Progenitor cell of endocrine pancreas (in vitro differentiated cells): ENCODE measurements at regions not wholly inside any gene's neighbourhood (a gene's known extent, or its start where the extent isn't known, plus 50 kb on each side); places are given as distances from the start of the nearest gene placed in this dataset.

Experiments
- DNase-seq: peaks from one replicate; pipeline ENCODE4 v3.0.0; 2021; ENCODE audit warnings: low spot score; ENCODE audit not compliant: unreplicated experiment
- H3K27ac Mint-ChIP-seq: 2 replicates; pipeline ENCODE4 v1.8.0; 2021; ENCODE audit warnings: mild to moderate bottlenecking, moderate library complexity, mixed read lengths
- H3K27me3 Mint-ChIP-seq: 2 replicates; pipeline ENCODE4 v1.8.0; 2021; ENCODE audit warnings: mixed read lengths
- H3K36me3 Mint-ChIP-seq: 2 replicates; pipeline ENCODE4 v1.8.0; 2022; ENCODE audit warnings: mixed read lengths; ENCODE audit not compliant: insufficient read depth
- H3K4me1 Mint-ChIP-seq: 2 replicates; pipeline ENCODE4 v1.8.0; 2021; ENCODE audit warnings: low read depth, mixed read lengths
- H3K4me3 Mint-ChIP-seq: 2 replicates; pipeline ENCODE4 v1.8.0; 2021; ENCODE audit warnings: low read depth, mild to moderate bottlenecking, moderate library complexity, mixed read lengths
- H3K9me3 Mint-ChIP-seq: 2 replicates; pipeline ENCODE4 v1.8.0; 2021; ENCODE audit warnings: low read depth, mixed read lengths
- TF ChIP-seq, protein P1 (sequence below): fragments of 200-600 bp; sonication (generic); IDR thresholded peaks from one replicate; pipeline ENCODE4 v1.5.0; 2021; ENCODE audit warnings: antibody characterized with exemption, mild to moderate bottlenecking; ENCODE audit not compliant: unreplicated experiment

DNA sequence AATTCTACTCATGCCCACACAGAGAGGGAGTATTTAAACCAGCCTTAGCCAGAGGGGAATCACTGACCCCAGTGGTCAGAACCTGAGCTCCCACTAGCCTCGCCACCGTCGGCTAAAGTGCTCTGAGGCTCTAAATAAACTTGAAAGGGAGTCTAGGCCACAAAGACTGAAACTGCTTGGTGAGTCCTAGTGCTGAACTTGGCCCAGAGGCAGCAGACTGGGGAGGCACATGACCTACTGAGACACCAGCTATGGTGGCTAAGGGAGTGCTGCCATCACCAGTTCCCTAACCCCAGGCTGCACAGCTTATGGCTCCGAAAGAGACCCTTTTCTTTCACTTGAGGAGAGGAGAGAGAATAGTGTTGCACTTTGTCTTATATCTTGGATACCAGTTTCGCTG is 1542.8 kb downstream of the KCNT2 start:
- no peak for DNase-seq
- TF ChIP-seq, protein P1, sequence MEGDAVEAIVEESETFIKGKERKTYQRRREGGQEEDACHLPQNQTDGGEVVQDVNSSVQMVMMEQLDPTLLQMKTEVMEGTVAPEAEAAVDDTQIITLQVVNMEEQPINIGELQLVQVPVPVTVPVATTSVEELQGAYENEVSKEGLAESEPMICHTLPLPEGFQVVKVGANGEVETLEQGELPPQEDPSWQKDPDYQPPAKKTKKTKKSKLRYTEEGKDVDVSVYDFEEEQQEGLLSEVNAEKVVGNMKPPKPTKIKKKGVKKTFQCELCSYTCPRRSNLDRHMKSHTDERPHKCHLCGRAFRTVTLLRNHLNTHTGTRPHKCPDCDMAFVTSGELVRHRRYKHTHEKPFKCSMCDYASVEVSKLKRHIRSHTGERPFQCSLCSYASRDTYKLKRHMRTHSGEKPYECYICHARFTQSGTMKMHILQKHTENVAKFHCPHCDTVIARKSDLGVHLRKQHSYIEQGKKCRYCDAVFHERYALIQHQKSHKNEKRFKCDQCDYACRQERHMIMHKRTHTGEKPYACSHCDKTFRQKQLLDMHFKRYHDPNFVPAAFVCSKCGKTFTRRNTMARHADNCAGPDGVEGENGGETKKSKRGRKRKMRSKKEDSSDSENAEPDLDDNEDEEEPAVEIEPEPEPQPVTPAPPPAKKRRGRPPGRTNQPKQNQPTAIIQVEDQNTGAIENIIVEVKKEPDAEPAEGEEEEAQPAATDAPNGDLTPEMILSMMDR, result no peak
- H3K9me3 Mint-ChIP-seq, result no peaks in the 10 kb centered on the region
- no peak overlapping the region for H3K4me3 Mint-ChIP-seq
- H3K4me1 Mint-ChIP-seq, result no peaks in the 10 kb centered on the region
- H3K36me3 Mint-ChIP-seq, result no peaks in the 10 kb centered on the region
- H3K27me3 Mint-ChIP-seq, result no peaks in the 10 kb centered on the region
- no peak overlapping the region for H3K27ac Mint-ChIP-seq

DNA sequence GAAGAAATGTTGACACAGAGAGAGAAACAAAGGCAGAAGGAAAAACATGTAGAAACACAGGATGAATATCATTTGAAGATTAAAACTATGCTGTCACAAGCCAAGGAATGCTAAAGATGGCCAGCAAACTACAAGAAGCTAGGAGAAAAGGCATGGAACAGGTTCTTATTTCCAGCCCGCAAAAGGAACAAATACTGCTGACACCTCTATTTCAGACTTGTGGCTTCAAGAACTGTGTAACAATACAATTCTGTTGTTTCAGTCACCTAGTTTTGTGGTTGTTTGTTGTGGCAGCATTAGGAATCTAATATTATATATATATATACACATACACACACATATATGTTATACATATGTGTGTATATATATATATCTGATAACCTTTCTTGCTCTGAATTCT is 1543.9 kb downstream of the KCNT2 start:
- no peaks in the 10 kb centered on the region for H3K4me1 Mint-ChIP-seq
- H3K36me3 Mint-ChIP-seq, result no peaks in the 10 kb centered on the region
- no peaks in the 10 kb centered on the region for H3K9me3 Mint-ChIP-seq
- no peak overlapping the region for H3K27ac Mint-ChIP-seq
- no peak for DNase-seq
- H3K4me3 Mint-ChIP-seq, result no peak overlapping the region
- no peaks in the 10 kb centered on the region for H3K27me3 Mint-ChIP-seq
- TF ChIP-seq, protein P1, result no peak

DNA sequence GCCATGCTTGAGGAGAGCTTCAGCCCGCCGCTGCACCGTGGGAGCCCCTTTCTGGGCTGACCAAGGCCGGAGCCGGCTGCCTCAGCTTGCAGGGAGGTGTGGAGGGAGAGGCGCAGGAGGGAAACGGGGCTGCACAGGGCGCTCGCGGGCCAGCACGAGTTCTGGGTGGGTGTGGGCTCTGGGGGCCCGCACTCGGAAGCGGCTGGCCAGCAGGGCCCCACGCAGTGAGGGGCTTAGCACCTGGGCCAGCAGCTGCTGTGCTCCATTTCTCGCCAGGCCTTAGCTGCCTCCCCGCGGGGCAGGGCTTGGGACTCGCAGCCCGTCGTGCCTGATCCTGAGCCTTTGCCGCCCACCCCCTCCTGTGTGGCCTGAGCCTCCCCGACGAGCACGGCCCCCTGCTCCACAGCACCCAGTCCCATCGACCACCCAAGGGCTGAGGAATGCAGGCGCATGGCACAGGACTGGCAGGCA is 1554.0 kb downstream of the KCNT2 start:
- H3K4me3 Mint-ChIP-seq, result no peak overlapping the region
- H3K9me3 Mint-ChIP-seq, result peaks cover 6% of the 10 kb centered on the region
- no peak for DNase-seq
- no peak overlapping the region for H3K27ac Mint-ChIP-seq
- H3K27me3 Mint-ChIP-seq, result no peaks in the 10 kb centered on the region
- H3K36me3 Mint-ChIP-seq, result no peaks in the 10 kb centered on the region
- TF ChIP-seq, protein P1, result no peak
- no peaks in the 10 kb centered on the region for H3K4me1 Mint-ChIP-seq

DNA sequence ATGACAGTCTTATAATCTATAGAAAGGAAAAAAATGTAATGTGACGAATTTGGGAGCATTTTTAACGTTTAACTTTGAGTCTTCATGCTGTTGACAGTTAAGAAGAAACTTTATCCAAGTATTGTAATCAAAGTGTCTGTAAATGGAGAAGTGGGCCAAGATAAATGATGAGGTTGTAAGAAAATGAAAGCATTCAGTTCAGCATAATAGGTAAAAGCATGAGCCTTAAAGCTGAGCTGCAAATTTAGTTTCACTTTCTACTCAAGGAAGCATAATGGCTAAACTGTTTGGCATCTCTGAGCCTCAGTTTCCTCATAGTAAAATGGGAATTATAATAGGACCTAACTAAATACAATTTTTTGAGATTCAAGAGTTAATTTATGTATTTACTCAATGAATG is 1554.8 kb downstream of the KCNT2 start:
- Mint-ChIP-seq H3K36me3 (no peaks in the 10 kb centered on the region), H3K4me3 (no peak overlapping the region), H3K27ac (no peak overlapping the region), H3K9me3 (peaks cover 6% of the 10 kb centered on the region), H3K4me1 (no peaks in the 10 kb centered on the region), H3K27me3 (no peaks in the 10 kb centered on the region)
- TF ChIP-seq, protein P1, result no peak
- DNase-seq, result no peak

DNA sequence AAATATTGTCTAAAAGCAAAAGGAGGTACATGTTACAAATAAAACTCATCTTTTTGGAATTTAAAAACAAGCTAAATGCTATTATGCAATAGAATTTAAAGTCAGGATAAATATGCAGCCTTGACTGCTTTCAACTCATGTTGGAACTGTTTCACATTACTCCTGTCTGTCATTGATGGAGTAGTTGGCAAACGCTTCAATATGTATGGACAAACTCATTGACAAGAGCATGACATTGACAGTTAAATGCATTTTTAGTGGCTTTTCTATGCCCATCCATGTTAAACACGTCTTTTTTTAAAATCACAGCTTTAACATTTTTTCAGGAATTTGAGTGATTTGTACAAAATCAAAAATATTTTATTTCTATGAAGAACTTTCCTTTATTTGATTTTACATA is 1560.5 kb downstream of the KCNT2 start:
- no peak for DNase-seq
- no peaks in the 10 kb centered on the region for H3K27me3 Mint-ChIP-seq
- H3K9me3 Mint-ChIP-seq, result no peaks in the 10 kb centered on the region
- TF ChIP-seq, protein P1, result no peak
- H3K4me3 Mint-ChIP-seq, result no peak overlapping the region
- H3K4me1 Mint-ChIP-seq, result no peaks in the 10 kb centered on the region
- H3K36me3 Mint-ChIP-seq, result no peaks in the 10 kb centered on the region
- H3K27ac Mint-ChIP-seq, result no peak overlapping the region
